SK-N-SH treated with all-trans-retinoic acid at 6 μM for 48 hours (cell line): ENCODE measurements at regions not wholly inside any gene's neighbourhood (a gene's known extent, or its start where the extent isn't known, plus 50 kb on each side); places are given as distances from the start of the nearest gene placed in this dataset.
A peak's percentile ranks its signal among the peaks of the same experiment; 100 is the strongest.

Experiments used
- ATAC-seq: fragments of 200-7000 bp; cut with Tn5 transposase; 3 replicates; pipeline ENCODE4 v1.9.1; 2020; ENCODE audit warnings: mild to moderate bottlenecking, moderate library complexity
- ARNTL ChIP-seq: fragments of 450-650 bp; formaldehyde crosslinking; IDR thresholded peaks from 2 replicates; pipeline ENCODE4 v1.5.0; 2020; ENCODE audit warnings: low read depth, mild to moderate bottlenecking, moderate library complexity, borderline replicate concordance
- BACH2 ChIP-seq: fragments of 250-450 bp; sonication (Bioruptor Pico); IDR thresholded peaks from 2 replicates; pipeline ENCODE4 v1.9.0; 2021; ENCODE audit warnings: mild to moderate bottlenecking, borderline replicate concordance
- CREB5 ChIP-seq: fragments of 250-450 bp; sonication (Bioruptor Pico); IDR thresholded peaks from 2 replicates; pipeline ENCODE4 v1.5.1; 2020; ENCODE audit warnings: low read depth, mild to moderate bottlenecking, moderate library complexity
- CSRNP3 ChIP-seq: fragments of 250-450 bp; sonication (Bioruptor Pico); IDR thresholded peaks from 2 replicates; pipeline ENCODE4 v1.5.1; 2021; ENCODE audit warnings: mild to moderate bottlenecking, moderate library complexity
- GLIS3 ChIP-seq: fragments of 250-450 bp; sonication (Bioruptor Pico); IDR thresholded peaks from 2 replicates; pipeline ENCODE4 v1.5.0; 2020; ENCODE audit warnings: mild to moderate bottlenecking, moderate library complexity
- ISL1 ChIP-seq: fragments of 250-450 bp; sonication (Bioruptor Pico); IDR thresholded peaks from 2 replicates; pipeline ENCODE4 v2.1.2; 2022; ENCODE audit warnings: mild to moderate bottlenecking, moderate library complexity
- PATZ1 ChIP-seq: fragments of 250-450 bp; sonication (Bioruptor Pico); IDR thresholded peaks from 2 replicates; pipeline ENCODE4 v1.8.0; 2020; ENCODE audit warnings: mild to moderate bottlenecking, moderate library complexity, borderline replicate concordance
- POU6F1 ChIP-seq: fragments of 250-450 bp; sonication (Bioruptor Pico); IDR thresholded peaks from 2 replicates; pipeline ENCODE4 v1.8.0; 2021; ENCODE audit warnings: low read depth, mild to moderate bottlenecking, moderate library complexity, borderline replicate concordance
- PPARA ChIP-seq: fragments of 250-450 bp; sonication (Bioruptor Pico); IDR thresholded peaks from 2 replicates; pipeline ENCODE4 v1.5.0; 2020; ENCODE audit warnings: mild to moderate bottlenecking, borderline replicate concordance
- SNAI2 ChIP-seq: fragments of 250-450 bp; sonication (Bioruptor Pico); IDR thresholded peaks from 2 replicates; pipeline ENCODE4 v1.5.0; 2020; ENCODE audit warnings: mild to moderate bottlenecking, moderate library complexity
- TCF4 ChIP-seq: fragments of 250-450 bp; sonication (Bioruptor Pico); IDR thresholded peaks from 2 replicates; pipeline ENCODE4 v1.8.0; 2021; ENCODE audit warnings: mild to moderate bottlenecking, moderate library complexity, borderline replicate concordance
- TOX ChIP-seq: fragments of 250-450 bp; sonication (Bioruptor Pico); IDR thresholded peaks from 2 replicates; pipeline ENCODE4 v1.8.0; 2021; ENCODE audit warnings: mild to moderate bottlenecking, moderate library complexity, borderline replicate concordance
- TSHZ2 ChIP-seq: fragments of 250-450 bp; sonication (Bioruptor Pico); IDR thresholded peaks from 2 replicates; pipeline ENCODE4 v1.5.0; 2020; ENCODE audit warnings: mild to moderate bottlenecking, moderate library complexity
- ZC3H10 ChIP-seq: fragments of 250-450 bp; sonication (Bioruptor Pico); IDR thresholded peaks from 2 replicates; pipeline ENCODE4 v1.5.1; 2021; ENCODE audit warnings: mild to moderate bottlenecking, moderate library complexity
- ZFP3 ChIP-seq: fragments of 250-450 bp; sonication (Bioruptor Pico); IDR thresholded peaks from 2 replicates; pipeline ENCODE4 v1.5.0; 2020; ENCODE audit warnings: mild to moderate bottlenecking, moderate library complexity
- ZFP30 ChIP-seq: fragments of 450-650 bp; formaldehyde crosslinking; IDR thresholded peaks from 2 replicates; pipeline ENCODE4 v1.5.0; 2022; ENCODE audit warnings: mild to moderate bottlenecking, moderate library complexity
- ZNF565 ChIP-seq: fragments of 450-650 bp; formaldehyde crosslinking; conservative IDR thresholded peaks from 2 replicates; pipeline ENCODE4 v1.5.0; 2020; ENCODE audit warnings: low read depth, mild to moderate bottlenecking, moderate library complexity
- ZNF70 ChIP-seq: fragments of 450-650 bp; formaldehyde crosslinking; IDR thresholded peaks from 2 replicates; pipeline ENCODE4 v1.5.0; 2020; ENCODE audit warnings: mild to moderate bottlenecking, moderate library complexity
- ZNF8 ChIP-seq: fragments of 450-650 bp; formaldehyde crosslinking; IDR thresholded peaks from 2 replicates; pipeline ENCODE4 v1.5.0; 2020; ENCODE audit warnings: mild to moderate bottlenecking, moderate library complexity

GRCh38 chr2:195493416-195493815 is 163.6 kb upstream of the SLC39A10 start (continued):
- no peak for TF ChIP-seq CSRNP3 (CRISPR knock-in tag)
- TF ChIP-seq GLIS3: no peak
- no peak for TF ChIP-seq ZC3H10 (CRISPR knock-in tag)
- TF ChIP-seq, all 23 proteins: peak for 0

- ATAC-seq: no peak
- TF ChIP-seq POU6F1 (CRISPR knock-in tag) (no peak), ISL1 (CRISPR knock-in tag) (no peak), TOX (CRISPR knock-in tag) (no peak), CREB5 (CRISPR knock-in tag) (no peak), BACH2 (CRISPR knock-in tag) (no peak), ZFP30 (CRISPR knock-in tag) (no peak), ZC3H10 (CRISPR knock-in tag) (no peak), ZNF565 (CRISPR knock-in tag) (no peak), ARNTL (CRISPR knock-in tag) (no peak), TCF4 (CRISPR knock-in tag) (no peak), SNAI2 (CRISPR knock-in tag) (no peak), PATZ1 (CRISPR knock-in tag) (no peak), ZNF70 (CRISPR knock-in tag) (no peak), ZNF8 (CRISPR knock-in tag) (no peak), ZFP3 (CRISPR knock-in tag) (no peak)
These were observed 166.7 kb upstream of the SLC39A10 start for GRCh38 chr2:195490319-195490718.

GRCh38 chr2:195489101-195489500 is 167.9 kb upstream of the SLC39A10 start:
- TF ChIP-seq PPARA (CRISPR knock-in tag) (no peak), ISL1 (CRISPR knock-in tag) (peak; percentile 97), SNAI2 (CRISPR knock-in tag) (no peak), ZFP30 (CRISPR knock-in tag) (no peak), GLIS3 (no peak), ZFP3 (CRISPR knock-in tag) (peak; percentile 10; the same call in 1 of the 2 replicates), TOX (CRISPR knock-in tag) (peak; percentile 17; the same call in 1 of the 2 replicates), ZNF70 (CRISPR knock-in tag) (no peak), BACH2 (CRISPR knock-in tag) (no peak), TSHZ2 (CRISPR knock-in tag) (no peak), CSRNP3 (CRISPR knock-in tag) (no peak)
- peak; percentile 90 for ATAC-seq
